NCI-H2029 (cell line): ENCODE measurements at regions not wholly inside any gene's neighbourhood (a gene's known extent, or its start where the extent isn't known, plus 50 kb on each side); places are given as distances from the start of the nearest gene placed in this dataset.

Experiments
- DNase-seq: peaks from one replicate; lab custom pipeline; 2025; lab: John Stamatoyannopoulos, UW

- DNase-seq, result no peak
Observed at GRCh38 chr13:88592105-88592504, 920.9 kb downstream of the SLITRK5 start.

DNA sequence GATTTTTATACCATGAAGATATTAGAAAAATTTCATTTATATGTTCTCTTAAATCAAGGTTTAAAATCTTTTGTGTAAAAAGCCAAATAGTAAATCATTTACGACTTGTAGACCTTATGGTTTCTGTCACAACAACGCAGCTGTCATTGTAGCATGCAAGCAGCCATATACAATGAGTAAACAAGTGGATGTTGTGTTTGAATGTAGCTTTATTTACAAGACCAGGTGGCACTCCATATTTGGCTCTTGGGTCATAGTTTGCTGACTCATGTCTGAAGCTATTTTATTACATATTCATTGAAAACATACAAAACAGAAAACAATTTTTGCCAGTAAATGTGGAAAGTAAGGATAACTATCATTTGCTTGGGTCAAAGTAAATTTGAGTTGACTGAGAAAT is 930.8 kb downstream of the SLITRK5 start:
- no peak for DNase-seq

DNA sequence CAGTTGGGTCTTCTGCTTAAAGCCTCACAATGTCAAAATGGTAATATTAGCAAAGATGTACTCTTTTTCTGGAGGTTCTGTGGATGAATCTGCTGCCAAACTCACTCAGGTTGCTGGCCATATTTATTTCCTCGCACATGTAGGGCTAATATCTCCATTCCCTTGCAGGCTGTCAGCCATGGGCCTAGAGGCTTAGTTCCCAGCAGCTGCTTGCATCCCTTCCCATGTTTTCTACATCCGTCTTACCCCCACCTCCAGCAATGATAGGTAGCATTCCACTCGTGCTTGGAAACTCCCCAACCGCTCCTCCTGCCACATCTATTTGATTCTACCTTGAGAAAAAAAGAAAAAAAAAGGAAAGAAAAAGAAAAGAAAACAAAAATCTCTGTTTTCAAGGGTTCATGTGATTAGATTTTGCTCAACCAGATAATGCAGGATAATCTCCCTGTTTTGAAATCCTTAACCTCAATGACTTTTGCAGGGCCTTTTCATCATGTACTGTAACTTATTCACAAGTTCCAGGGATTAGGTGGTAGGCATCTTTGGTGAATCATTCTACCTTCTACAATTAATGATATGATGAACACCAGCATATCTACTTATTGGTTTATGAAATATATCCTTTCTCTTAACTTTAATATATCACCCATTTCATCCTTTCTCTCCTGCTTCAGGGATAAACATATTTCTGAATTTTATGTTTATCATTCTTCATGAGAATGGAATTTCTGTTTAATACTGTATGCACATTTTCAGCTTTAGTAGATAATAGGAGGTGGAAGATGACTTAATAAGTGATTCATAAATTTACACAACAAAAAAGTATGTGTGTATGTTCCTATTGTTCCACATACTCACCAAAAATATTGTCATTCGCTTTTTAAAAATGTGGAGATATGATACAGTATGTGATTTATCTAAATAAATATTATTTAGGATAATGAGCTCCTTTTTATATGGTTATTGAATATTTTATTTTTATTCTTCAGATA is 931.9 kb downstream of the SLITRK5 start:
- DNase-seq, result no peak

DNA sequence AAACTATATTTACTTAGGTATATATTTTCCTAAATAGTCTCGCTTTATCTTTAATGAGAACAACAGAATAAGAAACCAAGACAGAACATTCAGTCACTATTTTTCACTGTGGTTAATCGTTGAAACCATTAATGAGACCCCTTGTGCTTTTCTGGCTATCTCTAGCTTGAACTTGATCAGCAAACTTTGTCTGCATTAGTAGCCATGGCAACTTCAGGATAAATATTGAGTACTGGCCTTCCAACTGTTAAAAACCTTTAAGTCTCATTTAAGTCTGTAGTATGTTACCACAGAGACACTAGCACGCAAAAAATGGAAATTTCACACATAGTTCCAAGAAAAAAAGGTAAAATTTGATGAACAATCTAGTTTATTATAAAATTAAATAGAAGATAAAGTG is 946.0 kb downstream of the SLITRK5 start:
- no peak for DNase-seq

DNA sequence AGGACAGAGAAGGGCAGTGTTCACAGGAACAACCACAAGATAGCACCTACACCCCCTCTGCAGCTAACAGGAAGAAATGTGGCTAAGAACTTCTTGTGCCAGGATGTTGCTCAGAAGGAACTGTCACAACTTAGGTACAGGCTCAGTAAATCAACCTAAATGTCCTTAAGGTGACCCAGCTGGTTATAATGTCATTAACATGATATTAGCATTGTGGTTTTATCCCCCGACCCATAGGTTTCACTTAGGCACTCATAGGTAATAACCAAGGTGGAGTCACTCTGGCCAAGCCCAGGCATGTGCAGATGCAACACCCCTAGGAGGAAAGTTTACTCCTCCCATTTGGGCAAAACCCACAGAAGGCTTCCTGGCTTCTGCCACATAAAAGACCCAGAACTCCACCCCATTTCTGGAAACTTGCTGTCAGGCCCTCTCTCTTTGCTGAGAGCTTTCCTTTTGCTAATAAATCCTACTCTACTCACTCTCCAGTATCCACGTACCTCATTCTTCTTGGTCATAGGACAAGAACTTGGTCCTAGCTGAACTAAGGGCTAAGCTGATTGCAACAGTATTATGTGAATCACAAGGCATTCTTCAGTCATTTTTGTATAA is 951.3 kb downstream of the SLITRK5 start:
- no peak for DNase-seq

DNA sequence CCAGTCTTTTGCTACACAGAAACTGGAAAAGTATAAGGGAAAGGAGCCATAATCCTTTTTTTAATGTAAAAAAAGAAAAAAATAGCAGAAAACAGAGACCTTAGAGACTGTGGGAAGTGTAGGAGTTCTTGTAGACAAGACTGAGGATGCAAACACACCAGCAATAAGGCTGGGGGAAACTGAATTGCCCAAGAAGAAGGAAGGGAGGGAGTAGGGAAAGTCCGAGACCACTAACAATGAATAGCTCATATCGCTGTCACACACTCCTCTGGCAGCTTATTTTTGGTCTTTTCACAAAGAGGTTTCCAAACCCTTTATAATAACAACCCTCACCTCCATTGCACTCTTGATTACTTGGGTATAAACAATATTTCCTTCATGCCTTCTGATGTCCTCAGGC is 952.0 kb downstream of the SLITRK5 start:
- no peak for DNase-seq

DNA sequence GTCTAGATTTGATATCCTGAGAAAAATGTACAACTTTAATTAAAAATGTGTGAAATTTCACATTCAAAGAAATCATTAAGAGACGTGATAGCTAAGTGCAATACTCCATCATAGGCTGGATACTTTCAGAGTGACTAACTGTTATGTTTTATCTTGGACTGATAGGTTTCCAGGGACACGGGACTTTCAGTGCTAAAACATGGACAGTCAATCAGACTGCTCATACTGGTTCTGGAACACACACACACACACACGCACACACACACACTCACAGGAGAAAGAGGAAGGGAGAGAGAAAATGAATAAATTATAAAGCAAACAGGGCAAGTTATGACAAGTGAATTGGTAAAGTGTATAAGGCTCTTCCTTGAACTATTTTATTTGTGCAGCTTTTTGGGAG is 955.9 kb downstream of the SLITRK5 start:
- no peak for DNase-seq

DNA sequence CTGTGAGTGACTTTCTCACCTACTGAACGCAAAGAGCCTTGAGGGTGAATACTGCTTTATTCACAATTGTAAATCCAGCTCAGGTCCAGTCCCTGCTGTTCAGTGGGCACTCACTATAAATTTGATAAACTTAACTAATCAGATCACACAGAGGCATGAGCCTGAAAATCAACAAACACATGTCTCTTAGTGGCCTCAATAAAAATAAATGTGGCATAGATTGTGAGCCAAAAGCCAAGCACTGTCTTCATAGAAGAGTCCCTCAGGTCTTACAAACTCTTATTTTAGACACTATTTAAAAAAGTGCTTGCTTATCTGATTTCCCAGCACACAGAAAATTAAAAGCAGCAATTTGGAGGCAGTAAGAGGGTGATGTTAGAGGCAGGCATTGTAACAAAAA is 957.7 kb downstream of the SLITRK5 start:
- DNase-seq, result no peak

- no peak for DNase-seq
Observed at GRCh38 chr13:88637935-88638334, 966.8 kb downstream of the SLITRK5 start.

DNA sequence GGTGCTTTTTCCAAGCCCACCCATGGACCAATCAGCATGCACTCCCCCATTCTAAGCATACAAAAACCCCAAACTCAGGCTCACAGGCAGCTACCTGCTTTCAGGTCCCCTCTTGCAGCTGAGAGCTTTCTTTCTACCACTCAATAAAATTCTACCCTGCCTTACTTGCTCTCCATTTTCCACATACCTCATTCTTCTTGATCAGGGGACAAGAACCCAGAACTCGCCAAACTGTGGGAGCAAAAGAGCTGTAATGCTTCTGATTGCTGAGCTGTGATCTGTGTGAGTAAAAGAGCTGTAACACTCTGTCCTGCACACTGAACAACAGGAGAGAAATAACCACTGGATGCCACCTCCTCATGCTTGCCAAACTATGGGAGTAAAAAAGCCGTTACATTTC is 972.1 kb downstream of the SLITRK5 start:
- DNase-seq, result no peak

- no peak for DNase-seq
Observed at GRCh38 chr13:88648598-88649373, 977.6 kb downstream of the SLITRK5 start.

GRCh38 chr13:88649855-88650254 is 978.7 kb downstream of the SLITRK5 start:
- DNase-seq, result no peak

DNA sequence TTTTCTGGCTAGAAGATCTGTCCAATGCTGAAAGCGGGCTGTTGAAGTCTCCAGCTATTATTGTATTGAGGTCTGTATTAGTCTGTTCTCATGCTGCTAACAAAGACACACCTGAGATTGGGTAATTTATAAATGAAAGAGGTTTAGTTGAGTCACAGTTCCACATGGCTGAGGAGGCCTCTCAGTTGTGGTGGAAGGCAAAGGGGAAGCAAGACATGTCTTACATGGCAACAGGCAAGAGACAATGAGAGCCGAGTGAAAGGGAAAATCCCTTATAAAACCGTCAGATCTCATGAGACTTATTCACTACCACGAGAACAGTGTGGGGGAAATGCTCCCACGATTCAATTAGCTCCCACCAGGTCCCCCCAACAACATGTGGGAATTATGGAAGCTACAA is 980.4 kb downstream of the SLITRK5 start:
- no peak for DNase-seq

GRCh38 chr13:88656751-88657150 is 985.6 kb downstream of the SLITRK5 start:
- DNase-seq, result no peak

- no peak for DNase-seq
Observed at GRCh38 chr13:88670509-88670908, 999.3 kb downstream of the SLITRK5 start.

GRCh38 chr13:88674841-88675240 is 1003.7 kb downstream of the SLITRK5 start:
- DNase-seq, result no peak

DNA sequence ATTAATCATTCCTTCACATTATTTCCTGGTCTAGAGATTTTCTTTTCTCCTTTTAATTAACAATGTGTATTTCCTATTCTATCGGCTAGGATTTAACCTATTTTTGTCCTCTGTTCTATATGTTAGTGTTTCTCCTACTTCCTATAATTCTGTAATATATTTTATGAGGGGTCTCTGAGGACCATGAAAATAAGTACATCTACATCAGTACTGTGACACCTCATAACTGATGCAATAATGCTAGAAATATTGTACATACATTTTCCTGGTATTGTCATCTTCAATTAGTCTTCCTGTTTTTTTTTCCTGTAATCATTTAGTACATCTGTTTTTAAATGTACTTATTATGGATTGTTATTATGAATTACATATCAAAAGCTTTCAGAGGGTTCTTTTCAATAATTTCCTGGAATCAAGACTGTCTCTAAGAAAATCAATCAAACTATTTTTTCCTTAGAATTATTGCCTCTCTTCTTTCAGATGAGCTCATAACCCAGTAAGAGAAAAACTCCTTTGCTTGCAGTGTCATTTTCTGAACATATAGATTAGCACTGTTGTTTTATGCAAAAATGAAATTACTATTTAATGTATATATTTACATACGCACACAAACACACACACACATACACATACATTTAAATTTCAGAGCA is 1004.3 kb downstream of the SLITRK5 start:
- DNase-seq, result no peak

DNA sequence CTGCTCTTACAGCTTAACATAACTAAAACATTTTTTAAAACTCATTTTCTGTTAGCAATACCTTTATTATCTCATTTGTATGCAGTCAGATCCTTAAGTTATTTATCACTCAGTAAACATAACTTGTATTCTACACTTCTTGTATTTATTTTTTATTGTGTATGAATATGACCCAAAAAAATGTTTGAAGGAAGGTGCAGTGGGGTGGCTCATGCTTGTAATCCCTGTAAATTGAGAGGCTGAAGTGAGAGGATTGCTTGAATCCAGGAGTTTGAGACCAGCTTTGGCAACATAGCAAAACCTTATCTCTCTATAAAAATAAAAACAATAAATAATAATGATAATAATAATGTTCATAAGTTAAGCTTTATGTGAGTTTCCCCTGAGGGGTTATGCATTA is 1004.8 kb downstream of the SLITRK5 start:
- DNase-seq, result no peak

GRCh38 chr13:88685459-88685858 is 1014.3 kb downstream of the SLITRK5 start:
- DNase-seq, result no peak

- DNase-seq, result no peak
Observed at GRCh38 chr13:88701551-88701950, 1030.4 kb downstream of the SLITRK5 start.

GRCh38 chr13:88704600-88705275 is 1033.6 kb downstream of the SLITRK5 start:
- no peak for DNase-seq

- no peak for DNase-seq
Observed at GRCh38 chr13:88707646-88708045, 1036.5 kb downstream of the SLITRK5 start.
